ENCODE measurements at regions not wholly inside any gene's neighbourhood (a gene's known extent, or its start where the extent isn't known, plus 50 kb on each side); places are given as distances from the start of the nearest gene placed in this dataset.

GRCh38 chr20:11437611-11438380 is 479.9 kb upstream of the BTBD3 start:
- Histone ChIP-seq H3K9me3 (replicated peaks; ENCODE audit: insufficient read depth, low read length) (no peaks in the 10 kb centered on the region), H3K4me1 (ENCODE audit: low read length) (no peaks in the 10 kb centered on the region), H3K36me3 (replicated peaks; ENCODE audit: insufficient read depth, low read length) (no peaks in the 10 kb centered on the region), H3K79me2 (ENCODE audit: low read length) (no peaks in the 10 kb centered on the region), H3K27ac (ENCODE audit: low read length) (no peak overlapping the region), H3K4me3 (ENCODE audit: low read length) (no peak overlapping the region), H3F3A (ENCODE audit: insufficient read depth, low read length) (no peaks in the 10 kb centered on the region), H3K27me3 (replicated peaks; ENCODE audit: insufficient read depth, low read length) (no peaks in the 10 kb centered on the region), H3K4me2 (ENCODE audit: low read depth, low read length) (no peak overlapping the region), H2AFZ (ENCODE audit: low read length) (no peak overlapping the region), H3K9me2 (replicated peaks; ENCODE audit: insufficient read depth, low read length) (no peaks in the 10 kb centered on the region), H3K9ac (ENCODE audit: low read length) (no peak overlapping the region), H4K20me1 (ENCODE audit: insufficient read depth, low read length) (no peaks in the 10 kb centered on the region)
- no peak for TF ChIP-seq EZH2phosphoT487 (IDR thresholded peaks at IDR 0.05; ENCODE audit: low read length)
- no peak for TF ChIP-seq CTCF (IDR thresholded peaks at IDR 0.05; ENCODE audit: low read length)
- TF ChIP-seq EZH2 (optimal IDR thresholded peaks at IDR 0.05; ENCODE audit: low read depth, low read length): no peak
- DNase-seq: no peak

GRCh38 chr20:11438412-11438811 is 479.3 kb upstream of the BTBD3 start:
- Histone ChIP-seq H3K4me3 (ENCODE audit: low read length) (no peak overlapping the region), H2AFZ (ENCODE audit: low read length) (no peak overlapping the region), H3K79me2 (ENCODE audit: low read length) (no peaks in the 10 kb centered on the region), H3K9me2 (replicated peaks; ENCODE audit: insufficient read depth, low read length) (no peaks in the 10 kb centered on the region), H3K4me1 (ENCODE audit: low read length) (no peaks in the 10 kb centered on the region), H4K20me1 (ENCODE audit: insufficient read depth, low read length) (no peaks in the 10 kb centered on the region), H3K4me2 (ENCODE audit: low read depth, low read length) (no peak overlapping the region), H3K36me3 (replicated peaks; ENCODE audit: insufficient read depth, low read length) (no peaks in the 10 kb centered on the region), H3F3A (ENCODE audit: insufficient read depth, low read length) (no peaks in the 10 kb centered on the region), H3K27ac (ENCODE audit: low read length) (no peak overlapping the region), H3K27me3 (replicated peaks; ENCODE audit: insufficient read depth, low read length) (no peaks in the 10 kb centered on the region), H3K9ac (ENCODE audit: low read length) (no peak overlapping the region), H3K9me3 (replicated peaks; ENCODE audit: insufficient read depth, low read length) (no peaks in the 10 kb centered on the region)
- TF ChIP-seq EZH2 (optimal IDR thresholded peaks at IDR 0.05; ENCODE audit: low read depth, low read length) (no peak), EZH2phosphoT487 (IDR thresholded peaks at IDR 0.05; ENCODE audit: low read length) (no peak), CTCF (IDR thresholded peaks at IDR 0.05; ENCODE audit: low read length) (no peak)
- DNase-seq: no peak

- no peak overlapping the region for H3K4me3 ChIP-seq (ENCODE audit: low read length)
- DNase-seq: no peak
- no peaks in the 10 kb centered on the region for H3F3A ChIP-seq (ENCODE audit: insufficient read depth, low read length)
- no peaks in the 10 kb centered on the region for H3K36me3 ChIP-seq (replicated peaks; ENCODE audit: insufficient read depth, low read length)
- no peaks in the 10 kb centered on the region for H3K79me2 ChIP-seq (ENCODE audit: low read length)
- H3K4me1 ChIP-seq (ENCODE audit: low read length): no peaks in the 10 kb centered on the region
- H3K9ac ChIP-seq (ENCODE audit: low read length): no peak overlapping the region
- H3K9me2 ChIP-seq (replicated peaks; ENCODE audit: insufficient read depth, low read length): no peaks in the 10 kb centered on the region
- H4K20me1 ChIP-seq (ENCODE audit: insufficient read depth, low read length): no peaks in the 10 kb centered on the region
- no peaks in the 10 kb centered on the region for H3K9me3 ChIP-seq (replicated peaks; ENCODE audit: insufficient read depth, low read length)
- no peak overlapping the region for H3K27ac ChIP-seq (ENCODE audit: low read length)
- TF ChIP-seq CTCF (IDR thresholded peaks at IDR 0.05; ENCODE audit: low read length) (no peak), EZH2 (optimal IDR thresholded peaks at IDR 0.05; ENCODE audit: low read depth, low read length) (no peak), EZH2phosphoT487 (IDR thresholded peaks at IDR 0.05; ENCODE audit: low read length) (no peak)
- H3K27me3 ChIP-seq (replicated peaks; ENCODE audit: insufficient read depth, low read length): no peaks in the 10 kb centered on the region
- H3K4me2 ChIP-seq (ENCODE audit: low read depth, low read length): no peak overlapping the region
- H2AFZ ChIP-seq (ENCODE audit: low read length): no peak overlapping the region
Measured at GRCh38 chr20:11443382-11444119, 474.1 kb upstream of the BTBD3 start.
